ENCODE measurements at regions not wholly inside any gene's neighbourhood (a gene's known extent, or its start where the extent isn't known, plus 50 kb on each side); places are given as distances from the start of the nearest gene placed in this dataset.

DNA sequence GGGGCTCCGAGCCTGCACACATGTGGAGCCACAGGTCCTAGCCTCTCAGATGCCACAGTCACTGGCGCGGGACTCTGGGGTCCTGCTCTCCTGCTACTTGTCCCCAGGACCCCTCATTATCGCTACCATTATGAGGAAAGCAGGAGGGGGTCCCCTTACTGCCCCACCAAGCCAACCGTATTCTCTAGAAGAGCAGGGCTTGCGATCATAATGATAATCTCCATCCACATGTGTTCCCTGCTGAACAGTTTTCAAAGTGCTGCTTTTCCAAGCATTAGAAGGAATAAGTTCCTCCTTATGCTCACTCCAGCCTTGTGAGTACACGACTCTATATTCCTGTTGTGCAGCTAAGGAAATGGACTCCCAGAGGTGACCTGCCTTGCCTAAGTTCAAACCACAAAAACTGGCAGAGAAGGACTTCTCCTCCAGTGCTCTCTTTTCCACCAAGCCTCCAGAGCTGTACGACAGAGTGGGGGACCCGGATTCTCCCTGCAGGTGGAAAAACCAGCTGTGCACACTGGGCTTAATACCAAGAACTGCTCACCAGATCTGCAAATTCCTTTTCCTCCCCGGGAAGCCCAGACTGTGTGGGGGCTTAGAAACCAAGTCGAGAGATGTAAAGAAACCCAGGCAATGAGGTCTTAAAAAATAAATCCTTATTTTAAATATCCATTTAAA, 92.8 kb upstream of the DRD2 start:
- no peaks in the 10 kb centered on the region for H3K27me3 ChIP-seq (ENCODE audit: insufficient read depth, low read length)
- no peaks in the 10 kb centered on the region for H3K36me3 ChIP-seq (ENCODE audit: insufficient read depth, low read length)
- H3K9ac ChIP-seq (ENCODE audit: low read depth, low read length), result no peak overlapping the region
- H3K27ac ChIP-seq (ENCODE audit: low read depth, low read length), result no peak overlapping the region
- H3K4me1 ChIP-seq (ENCODE audit: insufficient read depth, low read length), result peaks cover 42% of the 10 kb centered on the region
- H3K4me3 ChIP-seq (ENCODE audit: low read length), result no peak overlapping the region
- no peaks in the 10 kb centered on the region for H3K9me3 ChIP-seq (ENCODE audit: insufficient read depth, low read depth, low read length)
- WGBS, result 77% methylated on average over 10 of the region's 11 CpGs

- Histone ChIP-seq H3K27me3 (ENCODE audit: insufficient read depth, low read length) (no peaks in the 10 kb centered on the region), H3K9ac (ENCODE audit: low read depth, low read length) (no peak overlapping the region)
- WGBS, result 93% methylated on average over 6 of the region's 7 CpGs
Measured at GRCh38 chr11:113567097-113567496, 91.9 kb upstream of the DRD2 start.

DNA sequence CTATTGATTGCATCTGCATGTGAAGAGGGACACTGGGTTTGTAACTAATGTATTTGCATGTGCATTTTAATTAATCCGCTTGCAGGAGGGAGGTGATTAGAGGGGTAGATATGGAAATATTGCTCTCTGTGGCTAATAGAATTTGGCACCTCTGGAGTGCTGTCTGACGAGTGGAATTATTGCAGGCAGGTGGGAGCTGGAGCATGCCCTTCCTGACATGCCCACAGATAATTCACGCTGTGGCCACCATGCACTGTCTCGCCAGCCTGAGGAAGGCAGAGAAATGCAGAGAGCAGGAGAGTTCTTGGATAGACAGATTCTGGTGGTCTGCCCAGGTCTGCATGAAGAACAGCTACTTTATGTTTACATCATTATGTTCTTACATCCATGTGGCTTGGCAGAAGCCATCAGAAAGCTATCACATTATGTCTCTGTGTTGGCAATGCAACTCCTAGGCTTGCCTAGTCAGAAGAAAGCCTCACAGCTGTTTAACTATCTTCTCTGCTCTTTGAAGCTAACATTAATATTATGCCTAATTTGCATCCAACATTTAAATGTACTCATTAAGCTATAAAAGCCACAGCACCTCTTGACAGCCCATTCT, 89.4 kb upstream of the DRD2 start:
- no peak overlapping the region for H3K27ac ChIP-seq (ENCODE audit: low read depth, low read length)
- no peak overlapping the region for H3K4me3 ChIP-seq (ENCODE audit: low read length)
- H3K27me3 ChIP-seq (ENCODE audit: insufficient read depth, low read length), result no peaks in the 10 kb centered on the region
- WGBS, result 86% methylated on average over 4 of the region's 4 CpGs
- no peaks in the 10 kb centered on the region for H3K9me3 ChIP-seq (ENCODE audit: insufficient read depth, low read depth, low read length)
- H3K9ac ChIP-seq (ENCODE audit: low read depth, low read length), result no peak overlapping the region
- H3K36me3 ChIP-seq (ENCODE audit: insufficient read depth, low read length), result no peaks in the 10 kb centered on the region
- peaks cover 48% of the 10 kb centered on the region for H3K4me1 ChIP-seq (ENCODE audit: insufficient read depth, low read length)

More at GRCh38 chr11:113567097-113567496, 91.9 kb upstream of the DRD2 start:
- Histone ChIP-seq H3K4me1 (ENCODE audit: insufficient read depth, low read length) (peaks cover 50% of the 10 kb centered on the region), H3K9me3 (ENCODE audit: insufficient read depth, low read depth, low read length) (no peaks in the 10 kb centered on the region), H3K4me3 (ENCODE audit: low read length) (no peak overlapping the region), H3K36me3 (ENCODE audit: insufficient read depth, low read length) (no peaks in the 10 kb centered on the region), H3K27ac (ENCODE audit: low read depth, low read length) (no peak overlapping the region)

DNA sequence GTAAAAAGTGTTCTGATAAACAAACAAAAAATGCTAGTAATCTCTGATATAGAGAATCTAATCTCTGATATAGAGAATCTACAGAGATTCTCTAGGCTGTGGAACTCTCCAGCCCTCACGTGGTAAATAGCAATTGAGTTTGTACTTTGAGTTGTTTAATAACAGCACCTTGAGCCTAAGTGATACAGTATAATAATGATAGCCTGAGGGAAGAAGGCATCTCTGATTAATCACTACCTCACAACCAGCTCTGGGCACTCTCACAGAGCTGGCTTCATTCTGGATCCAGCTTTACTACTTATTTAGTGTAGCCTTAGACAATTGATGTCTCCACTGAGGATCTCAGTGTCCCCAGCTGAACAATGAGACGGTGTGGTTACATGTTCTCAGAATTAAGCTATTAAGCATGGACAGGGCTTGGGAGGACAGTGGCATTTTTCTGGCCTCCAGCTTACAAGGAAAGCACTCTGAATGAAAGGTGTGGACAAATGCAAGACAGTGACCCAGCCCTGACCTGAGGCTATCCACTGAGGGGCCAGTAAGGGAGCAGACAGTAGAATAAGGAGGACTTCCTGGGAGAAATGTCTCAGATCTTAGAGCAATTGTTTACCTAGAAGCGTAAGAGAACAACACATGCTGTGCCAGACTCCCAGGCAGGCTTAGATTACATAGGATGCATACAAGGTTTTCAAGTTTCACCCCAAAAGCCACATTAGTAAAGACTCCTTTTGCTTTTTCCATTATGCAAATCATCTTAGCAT, 88.7 kb upstream of the DRD2 start:
- H3K9me3 ChIP-seq (ENCODE audit: insufficient read depth, low read depth, low read length), result no peaks in the 10 kb centered on the region
- no peak overlapping the region for H3K9ac ChIP-seq (ENCODE audit: low read depth, low read length)
- no peaks in the 10 kb centered on the region for H3K36me3 ChIP-seq (ENCODE audit: insufficient read depth, low read length)
- no peak overlapping the region for H3K4me3 ChIP-seq (ENCODE audit: low read length)
- no peaks in the 10 kb centered on the region for H3K27me3 ChIP-seq (ENCODE audit: insufficient read depth, low read length)
- no peak overlapping the region for H3K27ac ChIP-seq (ENCODE audit: low read depth, low read length)
- WGBS, result 80% methylated on average over 3 of the region's 3 CpGs
- peaks cover 48% of the 10 kb centered on the region for H3K4me1 ChIP-seq (ENCODE audit: insufficient read depth, low read length)

GRCh38 chr11:113562981-113563461, 87.8 kb upstream of the DRD2 start:
- Histone ChIP-seq H3K36me3 (ENCODE audit: insufficient read depth, low read length) (no peaks in the 10 kb centered on the region), H3K9ac (ENCODE audit: low read depth, low read length) (no peak overlapping the region), H3K4me1 (ENCODE audit: insufficient read depth, low read length) (peaks cover 38% of the 10 kb centered on the region), H3K9me3 (ENCODE audit: insufficient read depth, low read depth, low read length) (no peaks in the 10 kb centered on the region), H3K27ac (ENCODE audit: low read depth, low read length) (no peak overlapping the region), H3K27me3 (ENCODE audit: insufficient read depth, low read length) (no peaks in the 10 kb centered on the region), H3K4me3 (ENCODE audit: low read length) (no peak overlapping the region)
- 93% methylated on average over 9 of the region's 9 CpGs for WGBS

DNA sequence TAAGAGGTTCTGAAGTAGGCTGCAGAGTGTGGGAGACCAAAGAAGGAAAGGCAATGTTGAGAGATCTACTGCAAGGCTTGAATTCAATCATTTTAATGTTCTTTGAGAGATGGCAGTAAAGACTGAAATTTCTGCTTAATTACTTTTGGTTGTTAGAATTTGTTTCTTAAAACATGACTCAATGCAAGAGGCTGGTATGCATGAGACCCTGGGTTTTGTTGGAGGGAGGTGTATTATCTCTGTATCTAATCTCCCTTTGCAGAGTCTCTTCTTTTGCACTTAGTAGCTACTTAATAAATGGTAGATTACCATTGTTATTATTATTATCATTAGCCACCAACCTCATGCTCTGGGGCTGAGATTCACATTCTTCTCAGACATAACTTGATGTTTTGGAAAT, 87.4 kb upstream of the DRD2 start:
- no peak overlapping the region for H3K9ac ChIP-seq (ENCODE audit: low read depth, low read length)
- no peaks in the 10 kb centered on the region for H3K36me3 ChIP-seq (ENCODE audit: insufficient read depth, low read length)
- no peak overlapping the region for H3K4me3 ChIP-seq (ENCODE audit: low read length)
- no peaks in the 10 kb centered on the region for H3K9me3 ChIP-seq (ENCODE audit: insufficient read depth, low read depth, low read length)
- H3K27ac ChIP-seq (ENCODE audit: low read depth, low read length), result no peak overlapping the region
- H3K27me3 ChIP-seq (ENCODE audit: insufficient read depth, low read length), result no peaks in the 10 kb centered on the region
- peaks cover 35% of the 10 kb centered on the region for H3K4me1 ChIP-seq (ENCODE audit: insufficient read depth, low read length)

DNA sequence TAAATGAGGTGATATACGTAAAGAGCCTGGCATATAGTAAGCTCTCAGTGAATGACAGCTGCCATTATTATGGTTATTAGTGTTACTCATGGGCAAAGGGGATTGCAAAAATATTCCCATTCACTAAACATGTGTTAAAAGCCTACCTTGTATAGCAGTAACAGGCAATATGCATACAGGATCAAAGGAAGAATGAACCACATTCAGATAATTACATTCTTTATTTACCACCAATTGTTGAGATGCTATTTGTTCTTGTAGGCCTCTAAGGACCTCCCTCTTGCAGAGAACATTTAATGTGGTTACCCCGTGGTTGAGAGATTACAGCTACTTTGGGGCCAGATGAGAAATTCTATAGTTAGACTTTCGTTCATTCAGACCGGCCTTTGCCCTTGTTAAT, 82.7 kb upstream of the DRD2 start:
- no peaks in the 10 kb centered on the region for H3K9me3 ChIP-seq (ENCODE audit: insufficient read depth, low read depth, low read length)
- 90% methylated on average over 4 of the region's 4 CpGs for WGBS
- H3K4me3 ChIP-seq (ENCODE audit: low read length), result no peak overlapping the region
- H3K4me1 ChIP-seq (ENCODE audit: insufficient read depth, low read length), result peaks cover 29% of the 10 kb centered on the region
- no peak overlapping the region for H3K9ac ChIP-seq (ENCODE audit: low read depth, low read length)
- no peaks in the 10 kb centered on the region for H3K36me3 ChIP-seq (ENCODE audit: insufficient read depth, low read length)
- H3K27ac ChIP-seq (ENCODE audit: low read depth, low read length), result no peak overlapping the region
- no peaks in the 10 kb centered on the region for H3K27me3 ChIP-seq (ENCODE audit: insufficient read depth, low read length)

GRCh38 chr11:113556036-113556435, 80.8 kb upstream of the DRD2 start:
- no peaks in the 10 kb centered on the region for H3K9me3 ChIP-seq (ENCODE audit: insufficient read depth, low read depth, low read length)
- H3K27ac ChIP-seq (ENCODE audit: low read depth, low read length), result no peak overlapping the region
- H3K4me1 ChIP-seq (ENCODE audit: insufficient read depth, low read length), result peaks cover 24% of the 10 kb centered on the region
- H3K27me3 ChIP-seq (ENCODE audit: insufficient read depth, low read length), result no peaks in the 10 kb centered on the region
- 97% methylated on average over 1 of the region's 3 CpGs for WGBS
- no peak overlapping the region for H3K9ac ChIP-seq (ENCODE audit: low read depth, low read length)
- no peak overlapping the region for H3K4me3 ChIP-seq (ENCODE audit: low read length)
- no peaks in the 10 kb centered on the region for H3K36me3 ChIP-seq (ENCODE audit: insufficient read depth, low read length)

DNA sequence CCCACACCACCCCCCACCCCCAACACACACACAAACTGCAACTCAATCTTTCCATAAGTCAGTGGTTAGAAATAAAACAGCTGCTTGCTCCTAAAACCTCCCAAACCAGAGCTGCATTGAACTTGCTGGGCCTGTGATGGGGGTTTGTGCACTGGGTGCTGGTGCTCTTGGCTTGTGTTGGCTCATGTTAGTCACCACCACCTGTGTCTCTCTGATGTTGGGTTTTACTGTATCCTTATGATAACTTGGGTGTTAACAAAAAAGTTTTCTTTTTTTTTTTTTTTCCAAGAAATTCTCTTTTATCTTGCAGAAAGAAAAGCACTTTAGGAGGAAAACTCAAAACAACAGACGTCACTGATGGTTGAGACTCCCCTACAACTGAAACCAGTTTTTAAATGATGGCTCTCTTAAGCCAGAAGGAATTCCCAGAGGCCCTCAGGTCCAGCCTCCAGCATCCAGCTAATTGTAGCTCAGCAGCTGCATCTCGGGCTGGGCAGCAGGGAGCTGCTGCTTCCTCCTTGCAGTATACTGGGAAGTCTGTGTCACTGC, 79.9 kb upstream of the DRD2 start:
- H3K4me1 ChIP-seq (ENCODE audit: insufficient read depth, low read length), result peaks cover 25% of the 10 kb centered on the region
- WGBS, result 85% methylated on average over 2 of the region's 2 CpGs
- H3K36me3 ChIP-seq (ENCODE audit: insufficient read depth, low read length), result no peaks in the 10 kb centered on the region
- H3K4me3 ChIP-seq (ENCODE audit: low read length), result no peak overlapping the region
- no peak overlapping the region for H3K27ac ChIP-seq (ENCODE audit: low read depth, low read length)
- H3K9ac ChIP-seq (ENCODE audit: low read depth, low read length), result no peak overlapping the region
- H3K9me3 ChIP-seq (ENCODE audit: insufficient read depth, low read depth, low read length), result no peaks in the 10 kb centered on the region
- no peaks in the 10 kb centered on the region for H3K27me3 ChIP-seq (ENCODE audit: insufficient read depth, low read length)

- no peaks in the 10 kb centered on the region for H3K9me3 ChIP-seq (ENCODE audit: insufficient read depth, low read depth, low read length)
- no peak overlapping the region for H3K4me3 ChIP-seq (ENCODE audit: low read length)
- H3K4me1 ChIP-seq (ENCODE audit: insufficient read depth, low read length), result peaks cover 28% of the 10 kb centered on the region
- H3K27ac ChIP-seq (ENCODE audit: low read depth, low read length), result no peak overlapping the region
- no peak overlapping the region for H3K9ac ChIP-seq (ENCODE audit: low read depth, low read length)
- WGBS, result 68% methylated on average over 3 of the region's 3 CpGs
- H3K27me3 ChIP-seq (ENCODE audit: insufficient read depth, low read length), result no peaks in the 10 kb centered on the region
- H3K36me3 ChIP-seq (ENCODE audit: insufficient read depth, low read length), result no peaks in the 10 kb centered on the region
Measured at GRCh38 chr11:113554526-113554925, 79.3 kb upstream of the DRD2 start.

- no peaks in the 10 kb centered on the region for H3K9me3 ChIP-seq (ENCODE audit: insufficient read depth, low read depth, low read length)
- no peaks in the 10 kb centered on the region for H3K36me3 ChIP-seq (ENCODE audit: insufficient read depth, low read length)
- no peaks in the 10 kb centered on the region for H3K27me3 ChIP-seq (ENCODE audit: insufficient read depth, low read length)
- 93% methylated on average over 1 of the region's 2 CpGs for WGBS
- no peak overlapping the region for H3K9ac ChIP-seq (ENCODE audit: low read depth, low read length)
- peak overlapping the region; percentile 18; the same call in 1 of the 2 replicates for H3K27ac ChIP-seq (ENCODE audit: low read depth, low read length)
- no peak overlapping the region for H3K4me3 ChIP-seq (ENCODE audit: low read length)
- H3K4me1 ChIP-seq (ENCODE audit: insufficient read depth, low read length), result peaks cover 28% of the 10 kb centered on the region
Measured at GRCh38 chr11:113553915-113554314, 78.7 kb upstream of the DRD2 start.

All from HUES64 (cell line).